H1 (cell line): ENCODE measurements at regions not wholly inside any gene's neighbourhood (a gene's known extent, or its start where the extent isn't known, plus 50 kb on each side); places are given as distances from the start of the nearest gene placed in this dataset.

Source experiments
- ATF3 ChIP-seq: IDR thresholded peaks from 2 replicates; pipeline ENCODE4 v1.6.1; 2011; ENCODE audit warnings: low read depth, mild to moderate bottlenecking, low read length; ENCODE audit not compliant: insufficient read depth
- CTCF ChIP-seq, 3 experiments: IDR thresholded peaks; 1 replicate in 2 of 3; 2 replicates in 1 of 3; pipeline versions ENCODE4 v1.5.1 to v1.6.1; 2011; ENCODE audit warnings: low read length in 3 of 3, mild to moderate bottlenecking in 3 of 3, inconsistent platforms in 2 of 3, low read depth in 1 of 3, moderate library complexity in 1 of 3; ENCODE audit not compliant: insufficient read depth in 1 of 3; ENCODE audit errors: control extremely low read depth in 1 of 3
- POLR2A ChIP-seq, 2 experiments: IDR thresholded peaks; 1 replicate in 1 of 2; 2 replicates in 1 of 2; pipeline ENCODE4 v1.6.1; 2011; ENCODE audit warnings: low read depth in 2 of 2, low read length in 2 of 2, mild to moderate bottlenecking in 2 of 2; ENCODE audit errors: control extremely low read depth in 1 of 2
- POLR2AphosphoS5 ChIP-seq: IDR thresholded peaks from 2 replicates; pipeline ENCODE4 v1.6.1; 2011; ENCODE audit warnings: low read depth, low read length
- RFX5 ChIP-seq: IDR thresholded peaks from 2 replicates; pipeline ENCODE4 v1.6.1; 2011; ENCODE audit warnings: low read depth, low read length, improper control_type of control experiment, borderline replicate concordance
- RXRA ChIP-seq: IDR thresholded peaks from 2 replicates; pipeline ENCODE4 v1.6.1; 2011; ENCODE audit warnings: low read depth, mild to moderate bottlenecking, low read length, moderate library complexity; ENCODE audit not compliant: insufficient read depth

GRCh38 chr22:49420651-49421050 is 407.0 kb downstream of the BRD1 start:
- TF ChIP-seq POLR2A (IDR thresholded peaks at IDR 0.05; ENCODE audit: control extremely low read depth in 1 of 2, low read depth in 2 of 2, low read length in 2 of 2) (no peak), RFX5 (no peak), CTCF (IDR thresholded peaks at IDR 0.05; ENCODE audit: control extremely low read depth in 1 of 3, insufficient read depth in 1 of 3, low read depth in 1 of 3, low read length in 3 of 3) (no peak), POLR2AphosphoS5 (no peak), RXRA (no peak), ATF3 (no peak)
